D341Med (cell line): ENCODE measurements at regions not wholly inside any gene's neighbourhood (a gene's known extent, or its start where the extent isn't known, plus 50 kb on each side); places are given as distances from the start of the nearest gene placed in this dataset.

Experiments used
- DNase-seq: peaks from one replicate; pipeline ENCODE4 v3.0.0; 2012; ENCODE audit warnings: low spot score

GRCh38 chr14:83196236-83196635, 1662.6 kb upstream of the SEL1L start:
- DNase-seq: no peak

- DNase-seq: no peak
Observed at GRCh38 chr14:83197271-83197670, 1663.6 kb upstream of the SEL1L start.

GRCh38 chr14:83207550-83207949, 1673.9 kb upstream of the SEL1L start:
- DNase-seq: no peak

- no peak for DNase-seq
Observed at GRCh38 chr14:83208341-83208740, 1674.7 kb upstream of the SEL1L start.

- DNase-seq: no peak
Observed at GRCh38 chr14:83217492-83217891, 1683.8 kb upstream of the SEL1L start.

GRCh38 chr14:83247924-83248639, 1714.4 kb upstream of the SEL1L start:
- DNase-seq: no peak

- DNase-seq: no peak
Observed at GRCh38 chr14:83251402-83251801, 1717.7 kb upstream of the SEL1L start.

GRCh38 chr14:83253870-83254269, 1720.2 kb upstream of the SEL1L start:
- no peak for DNase-seq

- DNase-seq: no peak
Observed at GRCh38 chr14:83255015-83255726, 1721.5 kb upstream of the SEL1L start.

GRCh38 chr14:83255727-83256090, 1722.1 kb upstream of the SEL1L start:
- no peak for DNase-seq

GRCh38 chr14:83257466-83258439, 1724.1 kb upstream of the SEL1L start:
- no peak for DNase-seq

- no peak for DNase-seq
Observed at GRCh38 chr14:83260751-83261150, 1727.1 kb upstream of the SEL1L start.

GRCh38 chr14:83269583-83269982, 1735.9 kb upstream of the SEL1L start:
- DNase-seq: no peak

GRCh38 chr14:83271663-83272062, 1738.0 kb upstream of the SEL1L start:
- no peak for DNase-seq

GRCh38 chr14:83280719-83281118, 1747.1 kb upstream of the SEL1L start:
- DNase-seq: no peak

- no peak for DNase-seq
Observed at GRCh38 chr14:83282706-83283105, 1749.1 kb upstream of the SEL1L start.

- no peak for DNase-seq
Observed at GRCh38 chr14:83287300-83287699, 1753.6 kb upstream of the SEL1L start.

GRCh38 chr14:83289390-83289789, 1755.7 kb upstream of the SEL1L start:
- no peak for DNase-seq

- DNase-seq: no peak
Observed at GRCh38 chr14:83289896-83290295, 1756.2 kb upstream of the SEL1L start.

GRCh38 chr14:83290447-83290846, 1756.8 kb upstream of the SEL1L start:
- no peak for DNase-seq

GRCh38 chr14:83291714-83292113, 1758.1 kb upstream of the SEL1L start:
- DNase-seq: no peak

GRCh38 chr14:83294941-83295340, 1761.3 kb upstream of the SEL1L start:
- peak; percentile 39 for DNase-seq

GRCh38 chr14:83297361-83297760, 1763.7 kb upstream of the SEL1L start:
- no peak for DNase-seq
